ENCODE measurements at regions not wholly inside any gene's neighbourhood (a gene's known extent, or its start where the extent isn't known, plus 50 kb on each side); places are given as distances from the start of the nearest gene placed in this dataset.

DNA sequence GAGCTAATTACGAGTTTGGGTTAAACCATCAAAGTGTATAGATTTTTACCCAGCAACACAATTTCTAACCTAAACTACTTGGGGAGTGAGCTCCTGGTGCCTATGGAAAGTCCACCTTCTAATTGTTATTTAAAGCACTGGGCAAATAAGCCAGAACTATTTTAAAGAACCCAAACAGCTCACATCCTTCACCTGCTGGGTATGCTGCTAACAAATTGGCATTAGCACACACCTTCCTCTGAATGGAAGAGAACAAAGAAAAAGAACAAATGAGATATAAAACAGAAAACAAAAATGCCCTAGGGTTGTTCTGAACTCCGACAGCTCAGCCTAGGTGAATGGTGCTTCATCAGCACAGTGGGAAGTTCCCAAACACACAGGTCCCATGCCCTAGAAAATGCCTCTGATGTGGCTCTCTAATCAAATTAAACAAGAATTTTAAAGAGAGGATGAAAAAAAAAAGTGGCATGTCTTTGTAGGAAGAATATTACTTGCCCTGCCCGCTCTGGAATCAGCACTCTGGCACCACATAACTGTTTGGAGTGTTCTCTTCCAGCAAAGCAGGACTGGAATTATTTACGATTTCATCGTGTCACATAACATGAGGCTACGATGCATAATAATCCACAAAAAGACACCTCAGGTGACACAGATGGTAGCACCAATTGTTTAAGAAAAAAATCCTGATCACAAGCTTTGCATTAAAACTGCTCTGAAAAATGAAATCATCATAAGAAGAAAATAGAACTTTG lies 334.4 kb downstream of the GBE1 start:
- H3K27ac ChIP-seq: no peak overlapping the region
- no peak for TF ChIP-seq ZFX (IDR thresholded peaks at IDR 0.05; ENCODE audit: borderline replicate concordance)
- TF ChIP-seq, protein P1, sequence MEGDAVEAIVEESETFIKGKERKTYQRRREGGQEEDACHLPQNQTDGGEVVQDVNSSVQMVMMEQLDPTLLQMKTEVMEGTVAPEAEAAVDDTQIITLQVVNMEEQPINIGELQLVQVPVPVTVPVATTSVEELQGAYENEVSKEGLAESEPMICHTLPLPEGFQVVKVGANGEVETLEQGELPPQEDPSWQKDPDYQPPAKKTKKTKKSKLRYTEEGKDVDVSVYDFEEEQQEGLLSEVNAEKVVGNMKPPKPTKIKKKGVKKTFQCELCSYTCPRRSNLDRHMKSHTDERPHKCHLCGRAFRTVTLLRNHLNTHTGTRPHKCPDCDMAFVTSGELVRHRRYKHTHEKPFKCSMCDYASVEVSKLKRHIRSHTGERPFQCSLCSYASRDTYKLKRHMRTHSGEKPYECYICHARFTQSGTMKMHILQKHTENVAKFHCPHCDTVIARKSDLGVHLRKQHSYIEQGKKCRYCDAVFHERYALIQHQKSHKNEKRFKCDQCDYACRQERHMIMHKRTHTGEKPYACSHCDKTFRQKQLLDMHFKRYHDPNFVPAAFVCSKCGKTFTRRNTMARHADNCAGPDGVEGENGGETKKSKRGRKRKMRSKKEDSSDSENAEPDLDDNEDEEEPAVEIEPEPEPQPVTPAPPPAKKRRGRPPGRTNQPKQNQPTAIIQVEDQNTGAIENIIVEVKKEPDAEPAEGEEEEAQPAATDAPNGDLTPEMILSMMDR (IDR thresholded peaks at IDR 0.05): no peak

DNA sequence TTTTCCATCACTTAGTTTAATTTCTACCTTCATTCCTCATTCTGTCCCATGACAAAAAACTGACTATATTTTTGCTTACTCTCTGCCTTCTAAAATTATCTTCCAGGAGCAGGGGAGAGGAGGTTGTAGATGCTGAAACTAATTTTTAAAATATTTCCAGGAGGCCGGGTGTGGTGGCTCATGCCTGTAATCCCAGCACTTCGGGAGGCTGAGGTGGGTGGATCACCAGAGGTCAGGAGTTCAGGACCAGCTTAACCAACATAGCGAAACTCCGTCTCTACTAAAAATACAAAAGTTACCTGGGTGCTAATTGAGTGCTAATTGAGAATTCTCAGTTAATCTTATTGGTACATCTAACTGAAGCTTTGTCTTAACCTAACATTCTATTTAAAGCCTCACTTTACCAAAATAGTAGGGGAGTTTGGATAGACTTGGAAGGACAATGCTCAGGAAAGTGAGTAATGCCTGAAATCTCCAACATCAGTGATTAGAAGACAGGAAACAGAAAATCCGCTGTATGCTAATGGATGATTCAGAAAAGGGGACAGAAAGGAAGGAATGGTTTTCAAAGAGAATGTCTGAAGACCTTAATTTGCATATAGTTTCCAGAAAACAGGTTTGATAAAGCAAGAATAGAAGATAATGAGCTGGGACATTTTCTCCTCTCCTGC lies 336.1 kb downstream of the GBE1 start:
- H3K27ac ChIP-seq: no peak overlapping the region
- no peak for TF ChIP-seq ZFX (IDR thresholded peaks at IDR 0.05; ENCODE audit: borderline replicate concordance)
- TF ChIP-seq, protein P1 (IDR thresholded peaks at IDR 0.05): no peak

DNA sequence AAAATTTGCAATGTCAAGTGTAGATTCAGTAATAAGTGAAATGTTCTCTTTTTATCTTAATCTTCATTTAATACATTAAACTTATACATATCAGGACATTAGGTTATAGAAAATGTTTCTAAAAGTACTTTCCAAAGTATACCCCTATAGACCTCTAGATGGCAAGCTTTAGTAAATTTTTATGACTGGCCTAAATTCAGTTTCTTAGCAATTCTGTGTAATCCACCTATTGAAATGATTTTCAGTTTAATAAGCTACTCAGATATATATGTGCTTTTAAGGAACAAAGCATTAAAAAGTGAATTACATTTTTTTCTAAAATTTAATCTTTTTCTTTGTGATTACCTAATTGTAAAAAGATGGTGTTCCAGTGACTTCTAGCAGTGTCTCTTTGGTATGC lies 342.2 kb downstream of the GBE1 start:
- H3K27ac ChIP-seq: no peak overlapping the region
- TF ChIP-seq, protein P1 (IDR thresholded peaks at IDR 0.05): peak; percentile 57
- no peak for TF ChIP-seq ZFX (IDR thresholded peaks at IDR 0.05; ENCODE audit: borderline replicate concordance)

DNA sequence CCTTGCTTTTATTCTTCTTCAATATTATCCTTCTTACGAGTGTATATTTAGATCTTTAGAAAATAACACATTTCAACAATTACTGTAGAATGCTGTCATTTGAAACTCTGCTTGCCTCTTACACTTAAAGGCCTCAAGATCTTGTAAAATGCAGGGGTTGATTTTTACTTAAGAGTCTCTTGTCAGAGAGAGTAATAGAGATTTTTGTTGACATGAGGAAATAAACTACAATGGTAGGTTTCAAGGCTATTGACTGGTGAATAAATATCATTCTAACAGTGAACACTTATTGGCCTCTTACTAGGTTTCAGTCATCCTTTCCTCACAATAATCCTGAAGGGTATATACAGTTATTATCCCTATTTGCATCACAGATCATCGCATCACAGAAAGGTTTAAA lies 344.6 kb downstream of the GBE1 start:
- TF ChIP-seq ZFX (IDR thresholded peaks at IDR 0.05; ENCODE audit: borderline replicate concordance): no peak
- TF ChIP-seq, protein P1 (IDR thresholded peaks at IDR 0.05): no peak
- no peak overlapping the region for H3K27ac ChIP-seq

DNA sequence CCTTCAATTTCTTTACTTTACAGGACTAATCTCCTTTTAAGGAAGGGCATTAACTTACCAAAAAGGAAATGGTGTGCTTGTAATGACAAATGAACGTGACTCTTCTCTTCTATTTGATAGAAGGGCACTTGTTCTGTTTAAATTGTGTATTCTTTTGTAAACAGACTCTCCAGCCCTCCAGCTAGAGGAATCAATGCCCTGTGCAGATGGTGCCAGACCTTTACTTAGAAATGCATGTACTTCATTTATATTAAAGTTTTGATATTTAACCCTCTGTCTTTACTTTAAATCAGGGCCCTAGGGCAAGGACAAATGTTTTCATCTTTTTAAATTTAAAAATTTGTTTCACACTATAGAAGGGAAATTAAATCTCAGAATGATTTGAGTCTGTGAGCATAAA lies 355.1 kb downstream of the GBE1 start:
- H3K27ac ChIP-seq: no peak overlapping the region
- TF ChIP-seq, protein P1 (IDR thresholded peaks at IDR 0.05): no peak
- TF ChIP-seq ZFX (IDR thresholded peaks at IDR 0.05; ENCODE audit: borderline replicate concordance): no peak

DNA sequence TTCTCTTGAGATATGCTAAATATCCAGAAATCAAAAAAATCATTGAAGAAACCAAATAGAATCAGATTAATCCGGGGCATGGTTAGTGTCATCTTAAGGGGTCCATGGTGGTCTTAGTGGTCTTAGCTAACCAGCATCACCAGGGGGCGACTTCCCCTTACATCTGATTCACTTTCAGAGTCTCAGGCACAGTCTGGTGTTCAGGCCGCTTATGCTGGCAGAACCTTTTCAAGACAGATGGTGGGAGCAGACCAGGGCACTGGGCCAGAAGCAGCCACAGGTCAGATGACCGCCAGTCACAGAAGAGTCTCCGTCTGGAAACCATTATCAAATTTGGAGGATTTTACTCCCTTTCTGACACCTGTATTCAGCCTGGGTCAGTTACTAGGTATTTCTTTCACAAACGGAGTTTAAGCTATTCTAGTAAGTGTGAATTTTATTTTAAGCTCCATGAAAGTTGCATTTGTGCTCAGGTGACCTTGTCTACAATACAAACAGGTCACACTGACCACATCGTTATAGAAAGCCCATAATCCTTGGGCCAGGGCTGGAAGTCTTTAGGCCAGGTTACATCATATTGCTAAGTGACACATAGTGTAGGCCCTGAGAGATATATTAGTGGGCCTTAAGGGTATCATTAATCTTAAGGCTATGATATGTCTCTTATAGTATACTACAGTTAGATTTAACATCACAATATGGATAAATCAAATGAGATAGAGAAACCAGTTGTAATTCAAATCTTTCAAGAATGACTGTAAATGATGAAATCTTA lies 365.5 kb downstream of the GBE1 start:
- H3K27ac ChIP-seq: no peak overlapping the region
- no peak for TF ChIP-seq ZFX (IDR thresholded peaks at IDR 0.05; ENCODE audit: borderline replicate concordance)
- TF ChIP-seq, protein P1 (IDR thresholded peaks at IDR 0.05): no peak

Data from 22Rv1 (cell line).